Astrocyte (in vitro differentiated cells and primary cell): ENCODE measurements at regions not wholly inside any gene's neighbourhood (a gene's known extent, or its start where the extent isn't known, plus 50 kb on each side); places are given as distances from the start of the nearest gene placed in this dataset.

ENCODE experiments used
- CTCF ChIP-seq: IDR thresholded peaks from 2 replicates; pipeline ENCODE4 v1.5.1; 2011; ENCODE audit warnings: low read depth, mild to moderate bottlenecking, inconsistent platforms, low read length, moderate library complexity; ENCODE audit not compliant: insufficient read depth
- EZH2 ChIP-seq: IDR thresholded peaks from 2 replicates; pipeline ENCODE4 v1.6.1; 2012; ENCODE audit warnings: mild to moderate bottlenecking, low read length, inconsistent platforms; ENCODE audit not compliant: insufficient read depth

GRCh38 chr2:64727013-64727767 lies 73.5 kb upstream of the SERTAD2 start:
- no peak for TF ChIP-seq CTCF
- TF ChIP-seq EZH2, result no peak
